ENCODE measurements at regions not wholly inside any gene's neighbourhood (a gene's known extent, or its start where the extent isn't known, plus 50 kb on each side); places are given as distances from the start of the nearest gene placed in this dataset.

GRCh38 chr11:129734654-129735053 is 81.0 kb upstream of the TMEM45B start:
- no peak for TF ChIP-seq POU2F2 (IDR thresholded peaks at IDR 0.05; ENCODE audit: low read depth, low read length)
- DNase-seq (ENCODE audit: insufficient read length, low spot score), result no peak
- no peak for FAIRE-seq

GRCh38 chr11:129737831-129738230 is 77.8 kb upstream of the TMEM45B start:
- FAIRE-seq, result no peak
- TF ChIP-seq TAF1 (IDR thresholded peaks at IDR 0.05; ENCODE audit: low read depth, low read length) (no peak), SPI1 (IDR thresholded peaks at IDR 0.05; ENCODE audit: low read depth, low read length) (no peak), POLR2AphosphoS5 (IDR thresholded peaks at IDR 0.05; ENCODE audit: low read depth, low read length) (no peak), POU2F2 (IDR thresholded peaks at IDR 0.05; ENCODE audit: low read depth, low read length) (no peak), POLR2A (IDR thresholded peaks at IDR 0.05; ENCODE audit: low read depth, low read length) (no peak), PAX5 (IDR thresholded peaks at IDR 0.05; ENCODE audit: insufficient read depth, low read length, severe bottlenecking) (no peak)
- DNase-seq (ENCODE audit: insufficient read length, low spot score), result no peak

DNA sequence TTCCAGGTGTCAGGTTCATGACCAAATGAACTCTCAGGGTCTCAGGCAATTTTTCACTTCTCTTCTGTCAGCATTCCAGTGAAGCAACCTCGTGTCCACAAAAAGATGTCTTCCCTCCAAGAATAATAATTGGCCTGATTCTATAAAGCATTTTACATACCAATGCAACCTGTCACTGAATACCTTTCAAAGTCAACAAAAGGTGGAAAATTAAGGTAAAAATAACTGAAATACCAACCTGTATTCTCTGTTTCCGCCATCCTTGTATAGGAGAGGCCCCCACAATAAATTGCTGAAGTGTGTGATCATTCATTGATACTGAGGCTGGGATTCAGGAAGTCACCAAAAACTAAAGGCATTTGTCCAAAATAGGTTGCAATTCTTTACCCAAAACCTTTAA is 77.4 kb upstream of the TMEM45B start:
- no peak for FAIRE-seq
- no peak for DNase-seq (ENCODE audit: insufficient read length, low spot score)
- TF ChIP-seq TAF1 (IDR thresholded peaks at IDR 0.05; ENCODE audit: low read depth, low read length) (no peak), POU2F2 (IDR thresholded peaks at IDR 0.05; ENCODE audit: low read depth, low read length) (no peak), POLR2AphosphoS5 (IDR thresholded peaks at IDR 0.05; ENCODE audit: low read depth, low read length) (no peak), POLR2A (IDR thresholded peaks at IDR 0.05; ENCODE audit: low read depth, low read length) (no peak), SPI1 (IDR thresholded peaks at IDR 0.05; ENCODE audit: low read depth, low read length) (no peak), PAX5 (IDR thresholded peaks at IDR 0.05; ENCODE audit: insufficient read depth, low read length, severe bottlenecking) (no peak)

DNA sequence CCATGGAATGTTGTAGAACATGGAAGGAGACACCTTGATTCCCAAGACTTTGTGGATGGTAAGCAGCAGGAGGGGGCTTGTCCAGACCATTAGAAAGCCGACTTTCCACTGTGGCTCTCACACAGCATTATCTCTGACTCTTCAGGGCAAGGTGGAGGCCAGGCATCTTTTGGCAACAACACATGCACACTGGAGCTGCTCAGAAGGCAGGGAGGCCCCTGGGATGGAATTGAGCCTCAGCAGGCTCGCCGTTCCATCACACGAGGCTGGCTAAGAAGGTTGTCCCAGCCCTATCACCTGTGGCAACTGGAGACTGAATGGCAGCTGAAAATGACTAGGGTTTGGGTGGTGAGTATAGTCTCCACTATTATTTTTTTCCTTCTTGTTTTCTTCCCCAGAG is 76.3 kb upstream of the TMEM45B start:
- DNase-seq (ENCODE audit: insufficient read length, low spot score), result no peak
- TF ChIP-seq POLR2AphosphoS5 (IDR thresholded peaks at IDR 0.05; ENCODE audit: low read depth, low read length), result no peak
- TF ChIP-seq POU2F2 (IDR thresholded peaks at IDR 0.05; ENCODE audit: low read depth, low read length), result no peak
- TF ChIP-seq SPI1 (IDR thresholded peaks at IDR 0.05; ENCODE audit: low read depth, low read length), result no peak
- no peak for TF ChIP-seq PAX5 (IDR thresholded peaks at IDR 0.05; ENCODE audit: insufficient read depth, low read length, severe bottlenecking)
- no peak for TF ChIP-seq POLR2A (IDR thresholded peaks at IDR 0.05; ENCODE audit: low read depth, low read length)
- TF ChIP-seq TAF1 (IDR thresholded peaks at IDR 0.05; ENCODE audit: low read depth, low read length), result no peak
- no peak for FAIRE-seq

GRCh38 chr11:129740125-129740719 is 75.4 kb upstream of the TMEM45B start:
- DNase-seq (ENCODE audit: insufficient read length, low spot score) (no peak), FAIRE-seq (no peak)
- TF ChIP-seq SPI1 (IDR thresholded peaks at IDR 0.05; ENCODE audit: low read depth, low read length), result no peak
- no peak for TF ChIP-seq PAX5 (IDR thresholded peaks at IDR 0.05; ENCODE audit: insufficient read depth, low read length, severe bottlenecking)
- no peak for TF ChIP-seq TAF1 (IDR thresholded peaks at IDR 0.05; ENCODE audit: low read depth, low read length)
- TF ChIP-seq POLR2A (IDR thresholded peaks at IDR 0.05; ENCODE audit: low read depth, low read length), result no peak
- TF ChIP-seq POU2F2 (IDR thresholded peaks at IDR 0.05; ENCODE audit: low read depth, low read length), result no peak
- no peak for TF ChIP-seq POLR2AphosphoS5 (IDR thresholded peaks at IDR 0.05; ENCODE audit: low read depth, low read length)

DNA sequence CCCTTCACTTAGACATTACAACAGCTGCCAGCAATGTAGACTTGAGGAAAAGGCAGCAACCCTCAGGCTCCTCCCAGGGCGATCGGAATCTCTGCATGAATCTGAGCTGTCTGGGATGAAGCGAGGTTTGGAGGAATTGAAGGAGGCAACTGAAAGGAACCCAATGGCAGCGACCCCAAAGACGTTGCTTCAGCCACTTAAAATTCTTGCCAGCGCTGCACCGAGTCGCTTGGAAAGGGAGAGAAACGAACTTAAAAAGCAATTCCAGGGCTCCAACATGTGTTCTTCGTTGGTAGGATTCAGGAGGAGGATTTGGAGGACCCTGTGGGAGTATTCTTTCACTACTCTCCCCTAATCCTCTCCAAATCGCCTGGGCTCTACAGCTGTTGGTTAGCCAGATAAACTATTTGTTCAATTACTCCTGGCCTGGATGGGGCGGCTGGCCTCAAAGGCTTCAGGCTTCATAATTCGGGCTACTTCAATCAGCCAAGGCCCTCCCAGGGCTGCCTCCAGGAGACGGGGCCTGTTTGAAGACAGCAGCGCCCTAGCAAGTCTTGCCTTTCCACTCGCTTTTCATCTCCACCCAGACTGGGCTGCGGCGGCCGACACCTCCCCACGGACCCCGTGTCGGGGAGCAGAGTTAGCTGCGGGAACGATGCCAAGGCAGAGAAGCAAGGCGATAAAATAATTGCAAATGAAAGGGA is 72.4 kb upstream of the TMEM45B start:
- no peak for FAIRE-seq
- DNase-seq (ENCODE audit: insufficient read length, low spot score), result no peak
- TF ChIP-seq POU2F2 (IDR thresholded peaks at IDR 0.05; ENCODE audit: low read depth, low read length) (no peak), PAX5 (IDR thresholded peaks at IDR 0.05; ENCODE audit: insufficient read depth, low read length, severe bottlenecking) (no peak), POLR2AphosphoS5 (IDR thresholded peaks at IDR 0.05; ENCODE audit: low read depth, low read length) (no peak), POLR2A (IDR thresholded peaks at IDR 0.05; ENCODE audit: low read depth, low read length) (no peak), TAF1 (IDR thresholded peaks at IDR 0.05; ENCODE audit: low read depth, low read length) (no peak)

DNA sequence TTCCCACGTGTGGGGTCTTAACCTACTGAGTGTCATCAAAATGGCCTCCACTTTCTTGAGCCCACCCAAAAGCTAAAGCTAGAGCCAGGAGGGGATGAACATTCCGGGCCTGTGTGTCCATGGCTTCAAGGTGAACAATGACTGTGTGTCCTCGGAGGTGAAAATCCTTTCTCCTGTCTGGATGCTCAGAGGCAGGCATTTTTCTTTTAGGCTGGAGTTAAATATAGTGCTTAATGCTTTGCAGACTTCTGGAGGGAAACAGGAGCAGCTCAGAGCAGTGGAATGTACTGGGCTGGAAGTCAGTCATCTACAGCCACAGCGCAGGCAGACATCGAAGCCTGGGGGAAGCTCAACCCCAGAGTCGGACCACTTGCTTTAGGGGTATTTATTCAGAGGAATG is 68.6 kb upstream of the TMEM45B start:
- DNase-seq (ENCODE audit: insufficient read length, low spot score), result no peak
- no peak for TF ChIP-seq POU2F2 (IDR thresholded peaks at IDR 0.05; ENCODE audit: low read depth, low read length)
- TF ChIP-seq POLR2AphosphoS5 (IDR thresholded peaks at IDR 0.05; ENCODE audit: low read depth, low read length), result no peak
- TF ChIP-seq TAF1 (IDR thresholded peaks at IDR 0.05; ENCODE audit: low read depth, low read length), result no peak
- no peak for TF ChIP-seq POLR2A (IDR thresholded peaks at IDR 0.05; ENCODE audit: low read depth, low read length)
- TF ChIP-seq PAX5 (IDR thresholded peaks at IDR 0.05; ENCODE audit: insufficient read depth, low read length, severe bottlenecking), result no peak
- no peak for TF ChIP-seq SPI1 (IDR thresholded peaks at IDR 0.05; ENCODE audit: low read depth, low read length)
- FAIRE-seq, result no peak

DNA sequence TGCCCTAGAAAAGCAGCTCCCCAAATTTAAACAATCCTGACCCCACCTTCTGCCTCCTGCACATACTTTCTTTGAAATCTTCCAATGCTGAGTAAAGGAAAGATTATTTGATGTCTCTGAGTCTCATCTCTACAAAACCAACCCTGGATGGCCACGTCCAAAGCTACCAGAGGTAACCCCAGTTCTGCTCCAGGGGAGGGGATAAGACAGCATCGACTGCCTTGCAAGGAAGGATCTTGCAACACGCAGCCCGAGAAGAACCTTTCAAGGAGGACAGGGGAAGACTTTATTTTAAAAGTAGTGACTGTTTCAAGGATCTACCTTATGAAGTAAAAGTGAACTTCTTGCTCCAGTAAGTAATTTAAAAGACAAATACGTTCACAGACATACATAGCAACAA is 66.5 kb upstream of the TMEM45B start:
- FAIRE-seq (no peak), DNase-seq (ENCODE audit: insufficient read length, low spot score) (no peak)
- TF ChIP-seq TAF1 (IDR thresholded peaks at IDR 0.05; ENCODE audit: low read depth, low read length) (no peak), POLR2AphosphoS5 (IDR thresholded peaks at IDR 0.05; ENCODE audit: low read depth, low read length) (no peak), POLR2A (IDR thresholded peaks at IDR 0.05; ENCODE audit: low read depth, low read length) (no peak), POU2F2 (IDR thresholded peaks at IDR 0.05; ENCODE audit: low read depth, low read length) (no peak)

DNA sequence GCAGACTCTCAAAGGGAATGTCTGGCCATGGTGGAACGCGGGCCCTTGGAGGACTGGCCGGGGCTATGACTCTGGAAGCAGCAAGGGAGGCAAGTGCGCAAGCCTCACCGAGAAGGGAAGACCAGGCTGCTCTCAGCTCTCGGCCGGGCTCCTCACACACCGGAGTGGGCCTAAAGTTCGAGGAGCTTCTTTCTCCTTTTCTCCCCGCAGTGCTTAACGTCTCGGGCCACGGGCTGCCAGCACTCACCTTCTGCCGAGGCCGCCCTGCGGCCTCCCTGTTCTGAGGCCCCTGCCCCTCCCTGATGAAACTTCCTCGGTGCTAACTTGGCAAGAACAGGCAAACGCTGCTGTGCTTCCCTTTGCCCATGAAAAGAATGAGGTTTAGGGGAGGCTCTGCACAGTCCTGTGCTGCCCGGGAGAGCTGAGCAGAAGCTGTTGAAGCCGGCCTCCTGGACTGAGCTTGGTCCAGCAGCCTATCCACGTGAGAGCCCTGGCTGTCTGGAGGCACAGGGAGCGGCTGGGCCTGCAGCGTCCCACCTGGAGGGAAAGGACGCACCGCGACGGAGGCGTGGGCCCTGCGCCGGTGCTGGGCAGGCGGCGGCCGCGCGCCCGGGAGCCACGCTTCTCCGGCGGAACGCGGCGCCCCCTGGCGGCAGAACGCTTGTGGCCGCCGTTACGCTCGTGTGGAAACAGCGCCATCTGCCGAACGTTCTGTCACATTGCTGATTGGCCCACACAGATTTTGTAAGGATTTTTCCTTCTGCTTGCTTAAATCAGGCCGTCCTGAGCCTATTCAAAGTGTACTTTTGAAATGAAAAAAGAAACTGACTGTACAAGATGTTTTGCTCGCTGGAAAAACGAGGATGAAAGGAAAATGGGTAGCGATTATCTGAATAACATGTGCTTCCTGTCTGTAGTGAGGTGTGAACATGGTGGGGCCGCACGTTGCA is 65.0 kb upstream of the TMEM45B start:
- DNase-seq (ENCODE audit: insufficient read length, low spot score) (peak; percentile 53), FAIRE-seq (peak; percentile 98)

More for the DNA sequence above, 65.0 kb upstream of the TMEM45B start:
- no peak for TF ChIP-seq POLR2A (IDR thresholded peaks at IDR 0.05; ENCODE audit: low read depth, low read length)
